PC-9 (cell line): ENCODE measurements at regions not wholly inside any gene's neighbourhood (a gene's known extent, or its start where the extent isn't known, plus 50 kb on each side); places are given as distances from the start of the nearest gene placed in this dataset.
"Not testable (repeated sequence)": the region's sequence is repeated elsewhere in the genome, so short reads cannot be mapped to it uniquely, and the experiment has no call there.

Source experiments
- BruUV-seq: library from RNA; stranded (reverse); fragments of 400-500 nt; replicated peaks from 2 replicates; lab custom pipeline; 2021; lab: Mats Ljungman, UMichigan
- CTCF ChIA-PET: fragments of 300-600 bp; sonication (Branson Sonifier 250); formaldehyde crosslinking; loops from one replicate; lab custom pipeline; 2022; ENCODE audit warnings: antibody characterized with exemption; lab: Charles Lee
- POLR2A ChIA-PET: fragments of 300-600 bp; sonication (Branson Sonifier 250); formaldehyde crosslinking; loops from one replicate; lab custom pipeline; 2022; ENCODE audit warnings: antibody characterized with exemption; ENCODE audit not compliant: unreplicated experiment; lab: Charles Lee
- DNase-seq, 2 experiments: peaks; one replicate each; pipeline versions ENCODE4 v3.0.0 to v3.0.0-alpha.2; 2015 to 2022; ENCODE audit warnings: mixed read lengths in 1 of 2
- H2AFZ ChIP-seq: fragments of 200-600 bp; sonication (generic); 2 replicates; pipeline ENCODE4 v1.8.1; 2017; ENCODE audit warnings: antibody characterized with exemption
- H3F3A ChIP-seq: fragments of 200-600 bp; sonication (generic); 2 replicates; pipeline ENCODE4 v1.8.1; 2017; ENCODE audit warnings: antibody characterized with exemption, mild to moderate bottlenecking, low read depth; ENCODE audit not compliant: insufficient read depth
- H3K27ac ChIP-seq: fragments of 200-600 bp; sonication (generic); 2 replicates; pipeline ENCODE4 v1.6.1; 2016; ENCODE audit warnings: mixed run types
- H3K27me3 ChIP-seq: fragments of 200-600 bp; sonication (generic); 2 replicates; pipeline ENCODE4 v1.6.1; 2016; ENCODE audit warnings: low read depth, mixed run types; ENCODE audit not compliant: insufficient read depth
- H3K36me3 ChIP-seq: fragments of 200-600 bp; sonication (generic); 2 replicates; pipeline ENCODE4 v1.6.1; 2016; ENCODE audit warnings: low read depth, mixed run types
- H3K4me1 ChIP-seq: fragments of 200-600 bp; sonication (generic); replicated peaks from 2 replicates; pipeline ENCODE4 v1.6.1; 2016; ENCODE audit warnings: mixed run types; ENCODE audit not compliant: insufficient read depth
- H3K4me2 ChIP-seq: fragments of 200-600 bp; sonication (generic); 2 replicates; pipeline ENCODE4 v1.6.1; 2017; ENCODE audit warnings: mixed run types
- H3K4me3 ChIP-seq: fragments of 200-600 bp; sonication (generic); 2 replicates; pipeline ENCODE4 v1.6.1; 2016; ENCODE audit warnings: mixed run types
- H3K79me2 ChIP-seq: fragments of 200-600 bp; sonication (generic); 2 replicates; pipeline ENCODE4 v1.6.1; 2017; ENCODE audit warnings: low read depth, mixed run types
- H3K9me2 ChIP-seq: fragments of 200-600 bp; sonication (generic); 2 replicates; pipeline ENCODE4 v1.8.1; 2017; ENCODE audit warnings: mild to moderate bottlenecking; ENCODE audit not compliant: insufficient read depth
- H3K9me3 ChIP-seq: fragments of 200-600 bp; sonication (generic); 2 replicates; pipeline ENCODE4 v1.8.1; 2016; ENCODE audit warnings: low read depth; ENCODE audit not compliant: insufficient read depth
- H4K20me1 ChIP-seq: fragments of 200-600 bp; sonication (generic); 2 replicates; pipeline ENCODE4 v1.8.1; 2017; ENCODE audit not compliant: insufficient read depth
- CTCF ChIP-seq: fragments of 200-600 bp; sonication (generic); conservative IDR thresholded peaks from 2 replicates; pipeline ENCODE4 v1.6.1; 2017; ENCODE audit warnings: mixed run types, antibody characterized with exemption, mild to moderate bottlenecking, moderate library complexity
- EZH2 ChIP-seq: fragments of 200-600 bp; sonication (generic); IDR thresholded peaks from 2 replicates; pipeline ENCODE4 v1.8.0; 2017; ENCODE audit warnings: antibody characterized with exemption, low read depth
- intact Hi-C: fragments of 100-400 bp; cut with micrococcal nuclease; formaldehyde crosslinking; loops from one replicate; pipeline ENCODE4 v1.10.0; 2022; ENCODE audit not compliant: unreplicated experiment

- no peaks in the 10 kb centered on the region for H3K4me1 ChIP-seq
- peaks cover 12% of the 10 kb centered on the region; the same call in 1 of the 2 replicates for H3K9me3 ChIP-seq
- H2AFZ ChIP-seq, result peak overlapping the region; percentile 22; the same call in 1 of the 2 replicates
- peak in 1 of 2 experiments; percentile 8 for DNase-seq
- CTCF ChIA-PET, result no interaction called here
- no TSS peak for BruUV-seq
- no peaks in the 10 kb centered on the region for H3K79me2 ChIP-seq
- no peaks in the 10 kb centered on the region for H3K27me3 ChIP-seq
- no peak overlapping the region for H3K27ac ChIP-seq
- no peak overlapping the region for H3K4me3 ChIP-seq
- H3K36me3 ChIP-seq, result no peaks in the 10 kb centered on the region
- POLR2A ChIA-PET, result interaction anchor here (0.6 kb wide), 1 partner anchor 650 kb away, joined by 6 read pairs; no protein-coding TSS in a partner anchor
- H4K20me1 ChIP-seq, result no peaks in the 10 kb centered on the region
- intact Hi-C loops, result no loop called here
- H3F3A ChIP-seq, result no peaks in the 10 kb centered on the region
- H3K9me2 ChIP-seq, result no peaks in the 10 kb centered on the region
- no peak for TF ChIP-seq EZH2
- no peak for TF ChIP-seq CTCF
- no peak overlapping the region for H3K4me2 ChIP-seq
Measured at GRCh38 chr11:91489989-91490388, 734.6 kb upstream of the FAT3 start.

- H3K9me2 ChIP-seq, CTCF ChIA-PET, H4K20me1 ChIP-seq, intact Hi-C loops, H3K4me2 ChIP-seq, H3K4me3 ChIP-seq, H3F3A ChIP-seq, H3K27me3 ChIP-seq, H3K4me1 ChIP-seq, H3K36me3 ChIP-seq, H3K79me2 ChIP-seq, H2AFZ ChIP-seq, DNase-seq, POLR2A ChIA-PET, H3K27ac ChIP-seq, BruUV-seq: not testable (repeated sequence)
- peaks cover 12% of the 10 kb centered on the region for H3K9me3 ChIP-seq
Measured at GRCh38 chr11:91483956-91484355, 740.7 kb upstream of the FAT3 start.

GRCh38 chr11:91481875-91482274 lies 742.7 kb upstream of the FAT3 start:
- intact Hi-C loops, H3K4me3 ChIP-seq, H3K27ac ChIP-seq, BruUV-seq, H3K27me3 ChIP-seq, H3K9me2 ChIP-seq, H3F3A ChIP-seq, H3K79me2 ChIP-seq, DNase-seq, H3K36me3 ChIP-seq, H3K4me1 ChIP-seq, CTCF ChIA-PET, H3K4me2 ChIP-seq, H4K20me1 ChIP-seq, POLR2A ChIA-PET, H2AFZ ChIP-seq: not testable (repeated sequence)
- peaks cover 18% of the 10 kb centered on the region for H3K9me3 ChIP-seq

GRCh38 chr11:91470656-91471055 lies 754.0 kb upstream of the FAT3 start:
- BruUV-seq, result no TSS peak
- Histone ChIP-seq H3K4me2 (no peak overlapping the region), H3K27ac (no peak overlapping the region), H3K36me3 (no peaks in the 10 kb centered on the region), H3K9me2 (no peaks in the 10 kb centered on the region), H2AFZ (no peak overlapping the region), H4K20me1 (no peaks in the 10 kb centered on the region), H3F3A (no peaks in the 10 kb centered on the region), H3K4me1 (no peaks in the 10 kb centered on the region), H3K79me2 (no peaks in the 10 kb centered on the region), H3K9me3 (no peaks in the 10 kb centered on the region), H3K4me3 (no peak overlapping the region), H3K27me3 (no peaks in the 10 kb centered on the region)
- ChIA-PET CTCF (no interaction called here), POLR2A (no interaction called here)
- no peak for TF ChIP-seq EZH2
- no peak for TF ChIP-seq CTCF
- no peak for DNase-seq
- intact Hi-C loops, result no loop called here
